Small intestine (tissue), 7 donors: ENCODE measurements at regions not wholly inside any gene's neighbourhood (a gene's known extent, or its start where the extent isn't known, plus 50 kb on each side); places are given as distances from the start of the nearest gene placed in this dataset.

Source experiments
- DNase-seq, 2 donors: peaks; one replicate each; pipeline versions ENCODE4 v3.0.0 to v3.0.0-alpha.2; 2013
- FAIRE-seq: peaks from 2 replicates; lab custom pipeline; 2012; peaks lifted over from hg19 to GRCh38; lab: Jason Lieb, UNC
- H3K27ac ChIP-seq, 3 donors: one replicate each; pipeline ENCODE4 v1.5.1; 2013; ENCODE audit warnings: low read length in 2 of 3, mild to moderate bottlenecking in 2 of 3, control low read depth in 1 of 3, inconsistent platforms in 1 of 3, low read depth in 1 of 3, moderate library complexity in 1 of 3
- H3K27me3 ChIP-seq, 3 donors: one replicate each; pipeline ENCODE4 v1.6.1; 2013; ENCODE audit warnings: low read length in 3 of 3, inconsistent platforms in 1 of 3; ENCODE audit not compliant: control insufficient read depth in 3 of 3, insufficient read depth in 3 of 3
- H3K36me3 ChIP-seq, 3 donors: one replicate each; pipeline ENCODE4 v1.6.1; 2013; ENCODE audit warnings: low read length in 3 of 3, inconsistent platforms in 1 of 3, low read depth in 1 of 3, mild to moderate bottlenecking in 1 of 3, moderate library complexity in 1 of 3; ENCODE audit not compliant: control insufficient read depth in 3 of 3, insufficient read depth in 2 of 3
- H3K4me1 ChIP-seq, 3 donors: one replicate each; pipeline ENCODE4 v1.6.1; 2013; ENCODE audit warnings: low read length in 2 of 3, inconsistent platforms in 1 of 3, low read depth in 1 of 3, mild to moderate bottlenecking in 1 of 3, moderate library complexity in 1 of 3; ENCODE audit not compliant: control insufficient read depth in 3 of 3, insufficient read depth in 2 of 3
- H3K4me3 ChIP-seq, 3 donors: one replicate each; pipeline ENCODE4 v1.5.1; 2013; ENCODE audit warnings: low read length in 3 of 3, control low read depth in 1 of 3, inconsistent platforms in 1 of 3, low read depth in 1 of 3, mild to moderate bottlenecking in 1 of 3, moderate library complexity in 1 of 3
- H3K9me3 ChIP-seq, 2 donors: one replicate each; pipeline ENCODE4 v1.6.1; 2013; ENCODE audit warnings: low read depth in 1 of 2, low read length in 1 of 2; ENCODE audit not compliant: control insufficient read depth in 2 of 2, insufficient read depth in 1 of 2
- WGBS, 3 donors: extraction: QIAGEN DNeasy Blood & Tissue Kit; methylation state at CpG; one replicate each; pipeline ENCODE4 v1.1.7; 2013; 5-methylcytosine and 5-hydroxymethylcytosine counted together
- donor health status: healthy with polysubstance abuse.
- donor health status: control.
- donor health status: control.
- donor health status: Bipolar disorder and iron deficiency.
- donor health status: healthy.

- no peak overlapping the region for H3K4me3 ChIP-seq
- no peaks in the 10 kb centered on the region for H3K36me3 ChIP-seq
- DNase-seq, result no peak
- FAIRE-seq, result no peak
- no peak overlapping the region for H3K27ac ChIP-seq
- 64 to 67% (median 66%) methylated on average over 29 of the region's 29 CpGs for WGBS, 3 donors
- H3K27me3 ChIP-seq, result no peaks in the 10 kb centered on the region
- H3K4me1 ChIP-seq, result no peaks in the 10 kb centered on the region
- H3K9me3 ChIP-seq, result no peaks in the 10 kb centered on the region
These were observed 261.4 kb upstream of the C1orf174 start for GRCh38 chr1:4161366-4162006.

GRCh38 chr1:4164965-4165364 lies 264.9 kb upstream of the C1orf174 start:
- FAIRE-seq, result no peak

DNA sequence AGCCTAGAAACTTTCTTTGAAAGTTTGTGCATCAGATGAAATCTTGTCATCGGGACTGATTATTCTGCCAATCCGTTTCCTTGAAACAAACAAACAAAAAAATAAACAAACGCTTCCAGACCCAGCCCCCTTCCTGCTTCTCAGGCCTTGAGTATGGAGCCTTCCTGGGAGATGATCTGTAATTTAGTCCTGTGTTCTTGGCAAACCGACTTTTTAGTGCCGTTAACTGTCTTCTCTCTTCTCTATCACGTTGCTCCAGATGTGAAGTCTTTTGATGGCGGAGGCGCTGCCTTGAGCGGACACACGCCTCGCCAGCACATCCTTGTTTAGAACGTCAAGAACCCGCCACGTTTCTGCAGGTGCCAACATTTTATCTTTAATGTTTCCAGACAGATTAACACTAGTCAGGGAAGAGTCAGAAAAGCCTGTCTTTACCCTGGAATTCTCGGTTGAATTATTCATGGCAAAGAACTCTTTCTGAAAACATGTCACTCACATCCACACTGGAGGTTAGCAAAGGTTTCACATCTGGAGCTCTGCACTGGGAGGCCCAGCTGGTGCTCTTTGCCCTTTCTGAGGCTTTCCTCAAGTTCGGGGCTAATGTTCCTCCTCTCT lies 265.7 kb upstream of the C1orf174 start:
- Histone ChIP-seq H3K9me3 (no peaks in the 10 kb centered on the region), H3K4me3 (no peak overlapping the region), H3K4me1 (no peaks in the 10 kb centered on the region), H3K36me3 (no peaks in the 10 kb centered on the region), H3K27me3 (no peaks in the 10 kb centered on the region), H3K27ac (no peak overlapping the region)
- no peak for FAIRE-seq
- DNase-seq, result no peak
- WGBS, 3 donors, result 66 to 73% (median 69%) methylated on average over 16 of the region's 16 CpGs

More at GRCh38 chr1:4164965-4165364, 264.9 kb upstream of the C1orf174 start:
- Histone ChIP-seq H3K36me3 (no peaks in the 10 kb centered on the region), H3K4me1 (no peaks in the 10 kb centered on the region), H3K27ac (no peak overlapping the region), H3K9me3 (no peaks in the 10 kb centered on the region), H3K4me3 (no peak overlapping the region), H3K27me3 (no peaks in the 10 kb centered on the region)
- WGBS, 3 donors, result 44 to 74% (median 60%) methylated on average over 4 of the region's 4 CpGs
- DNase-seq, result no peak

DNA sequence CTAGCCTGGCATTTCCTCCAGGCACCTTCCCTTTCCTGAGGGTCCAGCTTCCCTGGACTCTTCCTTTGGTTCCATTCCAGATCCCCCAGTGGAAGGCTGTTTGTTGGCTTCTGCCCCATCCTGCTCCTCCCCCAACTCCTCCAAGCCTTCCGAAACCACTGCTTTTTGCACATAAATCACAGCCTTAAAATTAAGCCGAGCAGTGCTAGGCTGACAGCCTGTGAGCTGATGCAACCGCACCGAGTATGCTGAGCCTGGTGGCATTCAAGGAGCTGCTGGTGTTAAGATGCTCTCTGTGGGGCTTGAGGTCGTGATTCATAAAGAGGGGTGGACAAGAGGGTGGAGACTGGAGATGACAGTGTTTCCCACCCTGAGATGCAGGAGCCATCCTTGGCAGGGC lies 266.6 kb upstream of the C1orf174 start:
- H3K27me3 ChIP-seq, result no peaks in the 10 kb centered on the region
- no peak for FAIRE-seq
- WGBS, 3 donors, result 43 to 52% (median 50%) methylated on average over 5 of the region's 5 CpGs

DNA sequence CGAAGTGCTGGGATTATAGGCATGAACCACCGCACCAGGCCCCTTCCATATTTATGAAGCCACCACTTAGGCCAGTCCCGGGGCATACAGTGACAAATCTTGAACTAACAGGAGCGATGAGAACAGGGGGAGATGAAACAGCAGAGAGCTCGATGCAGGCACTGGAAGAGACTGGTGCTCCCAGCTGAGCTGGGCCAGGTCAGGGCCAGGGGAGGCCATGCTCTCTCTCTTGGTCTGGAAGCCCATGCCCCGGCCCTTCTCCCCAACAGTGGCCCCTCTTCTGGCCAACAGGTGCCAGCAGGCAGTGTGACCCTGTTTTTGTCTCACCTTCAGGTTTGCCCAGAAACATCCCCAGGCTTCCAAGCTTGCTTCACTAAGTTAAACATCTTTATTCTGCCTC lies 269.9 kb upstream of the C1orf174 start:
- H3K4me1 ChIP-seq, result no peaks in the 10 kb centered on the region
- DNase-seq, result no peak
- no peak for FAIRE-seq
- no peak overlapping the region for H3K4me3 ChIP-seq
- no peaks in the 10 kb centered on the region for H3K27me3 ChIP-seq
- no peak overlapping the region for H3K27ac ChIP-seq
- no peaks in the 10 kb centered on the region for H3K9me3 ChIP-seq
- H3K36me3 ChIP-seq, result no peaks in the 10 kb centered on the region
- WGBS, 3 donors, result 78 to 90% (median 84%) methylated on average over 6 of the region's 6 CpGs

More for the DNA sequence above, 266.6 kb upstream of the C1orf174 start:
- DNase-seq, result no peak
- H3K4me1 ChIP-seq, result no peaks in the 10 kb centered on the region
- no peaks in the 10 kb centered on the region for H3K9me3 ChIP-seq
- no peaks in the 10 kb centered on the region for H3K36me3 ChIP-seq
- H3K27ac ChIP-seq, result no peak overlapping the region
- H3K4me3 ChIP-seq, result no peak overlapping the region

DNA sequence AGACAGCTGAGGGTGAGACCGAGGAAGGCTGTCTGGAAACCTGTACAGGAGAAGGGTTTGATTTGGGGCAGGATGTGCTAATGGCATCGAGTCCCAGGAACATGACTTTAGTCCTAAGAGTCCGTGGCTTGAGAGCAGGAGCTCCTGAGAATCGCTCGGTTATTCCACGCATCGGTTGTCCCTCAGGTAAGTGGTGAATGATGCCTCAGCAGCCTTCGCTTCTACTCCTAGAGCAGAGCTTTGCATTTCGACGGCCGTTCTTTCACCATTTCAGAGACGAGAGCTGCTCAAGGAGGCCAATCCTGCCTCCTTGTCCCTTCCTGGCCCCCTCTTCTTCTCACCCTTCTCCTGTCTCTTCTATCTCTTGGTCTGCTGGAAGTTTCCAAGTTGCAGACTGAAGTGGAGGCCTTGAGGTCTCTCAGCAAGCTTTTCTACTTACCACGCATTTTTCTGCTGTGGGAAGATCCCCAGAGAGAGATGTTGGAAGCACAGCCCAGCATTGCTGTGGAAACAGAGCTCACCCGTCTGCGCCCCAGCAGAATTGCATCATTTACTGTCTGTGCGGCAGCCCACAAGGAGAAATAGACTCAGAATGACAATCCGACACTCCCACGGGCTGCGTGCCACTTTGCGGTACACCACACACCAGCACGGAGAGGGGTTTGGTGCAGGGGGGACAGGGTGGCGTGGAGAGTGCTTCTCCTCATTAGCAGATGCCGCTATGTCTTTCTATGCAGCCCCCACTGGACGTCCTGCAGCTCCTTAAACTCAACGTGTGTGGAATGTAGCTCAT lies 270.7 kb upstream of the C1orf174 start:
- Histone ChIP-seq H3K27ac (no peak overlapping the region), H3K4me1 (no peaks in the 10 kb centered on the region), H3K9me3 (no peaks in the 10 kb centered on the region), H3K27me3 (no peaks in the 10 kb centered on the region), H3K36me3 (no peaks in the 10 kb centered on the region), H3K4me3 (no peak overlapping the region)
- WGBS, 3 donors, result 83 to 84% (median 83%) methylated on average over 24 to 25 of the region's 25 CpGs
- FAIRE-seq, result no peak
- DNase-seq, result no peak

DNA sequence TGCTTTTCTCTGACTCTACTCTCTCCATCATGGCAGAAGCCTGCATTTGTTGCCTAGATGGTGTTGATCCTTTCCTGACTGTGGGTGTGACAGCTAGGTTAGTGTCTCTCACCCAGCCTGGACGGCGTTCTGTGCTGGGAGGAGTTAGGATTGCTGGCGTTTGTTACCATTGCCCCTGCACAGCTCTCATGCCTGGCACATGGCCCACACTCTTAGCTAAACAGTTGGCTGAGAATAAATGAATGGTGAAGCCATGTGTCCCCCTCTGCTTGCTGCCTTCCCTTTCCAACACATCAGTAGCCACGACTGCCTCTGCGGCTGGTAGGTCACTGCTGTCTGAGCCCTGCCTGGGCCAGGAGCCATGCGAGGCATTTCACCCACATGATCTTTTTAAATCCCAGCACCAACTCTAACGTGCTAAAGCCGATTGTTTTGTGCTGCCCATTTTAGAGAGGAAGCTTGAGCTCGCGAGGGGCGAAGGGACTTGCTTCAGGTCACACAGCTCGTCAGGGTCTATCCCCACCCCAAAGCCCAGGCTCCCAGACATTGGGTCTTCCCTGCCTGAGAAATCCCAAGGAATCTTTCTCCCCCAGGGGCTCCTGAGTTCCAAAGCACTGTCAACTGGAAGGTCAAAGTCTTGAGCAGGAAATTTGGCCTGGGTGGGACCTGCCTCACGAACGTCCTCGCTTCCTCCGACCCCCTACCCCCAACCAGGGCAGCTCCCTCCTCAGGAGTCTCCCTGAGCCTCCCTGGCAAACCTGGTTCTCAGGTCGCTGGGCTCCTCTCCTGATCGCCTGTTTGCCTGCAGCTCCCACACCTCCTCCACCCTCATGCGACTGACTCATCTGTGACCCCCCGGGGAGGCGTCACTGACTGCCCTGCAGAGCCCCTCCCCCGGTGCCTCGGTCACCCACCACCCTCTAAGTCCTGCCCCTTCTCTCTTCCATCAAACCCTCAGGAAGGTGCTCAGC lies 271.7 kb upstream of the C1orf174 start:
- DNase-seq, result no peak
- H3K36me3 ChIP-seq, result no peaks in the 10 kb centered on the region
- WGBS, 3 donors, result 46 to 50% (median 48%) methylated on average over 23 of the region's 23 CpGs
- no peak overlapping the region for H3K27ac ChIP-seq
- no peak overlapping the region for H3K4me3 ChIP-seq
- H3K4me1 ChIP-seq, result no peaks in the 10 kb centered on the region
- H3K9me3 ChIP-seq, result no peaks in the 10 kb centered on the region
- H3K27me3 ChIP-seq, result no peaks in the 10 kb centered on the region
- no peak for FAIRE-seq
